Astrocyte (in vitro differentiated cells and primary cell): ENCODE measurements at regions not wholly inside any gene's neighbourhood (a gene's known extent, or its start where the extent isn't known, plus 50 kb on each side); places are given as distances from the start of the nearest gene placed in this dataset.

Experiments used
- DNase-seq: peaks from one replicate; pipeline ENCODE4 v3.0.0-alpha.2; 2010; ENCODE audit warnings: low read depth
- FAIRE-seq: peaks from 2 replicates; lab custom pipeline; 2011; peaks lifted over from hg19 to GRCh38; lab: Jason Lieb, UNC
- H2AFZ ChIP-seq: 2 replicates; pipeline ENCODE4 v1.6.0; 2012; ENCODE audit warnings: low read depth, low read length, inconsistent platforms
- H3K27ac ChIP-seq: 2 replicates; pipeline ENCODE4 v1.5.1; 2011; ENCODE audit warnings: low read depth, low read length, inconsistent platforms
- H3K27me3 ChIP-seq: 2 replicates; pipeline ENCODE4 v1.6.0; 2011; ENCODE audit warnings: low read length, inconsistent platforms; ENCODE audit not compliant: insufficient read depth
- H3K36me3 ChIP-seq: 2 replicates; pipeline ENCODE4 v1.5.1; 2011; ENCODE audit warnings: low read length, inconsistent platforms; ENCODE audit not compliant: insufficient read depth
- H3K4me1 ChIP-seq: 2 replicates; pipeline ENCODE4 v1.5.1; 2011; ENCODE audit warnings: low read length, inconsistent platforms; ENCODE audit not compliant: insufficient read depth
- H3K4me2 ChIP-seq: 2 replicates; pipeline ENCODE4 v1.6.0; 2012; ENCODE audit warnings: low read length, inconsistent platforms
- H3K4me3 ChIP-seq: 2 replicates; pipeline ENCODE4 v1.5.1; 2011; ENCODE audit warnings: low read depth, mild to moderate bottlenecking, low read length, inconsistent platforms; ENCODE audit not compliant: insufficient read depth
- H3K79me2 ChIP-seq: 2 replicates; pipeline ENCODE4 v1.6.0; 2012; ENCODE audit warnings: mild to moderate bottlenecking, low read length, inconsistent platforms; ENCODE audit not compliant: insufficient read depth
- H3K9ac ChIP-seq: 2 replicates; pipeline ENCODE4 v1.6.0; 2012; ENCODE audit warnings: mild to moderate bottlenecking, low read length, inconsistent platforms
- H3K9me3 ChIP-seq: 2 replicates; pipeline ENCODE4 v1.5.1; 2012; ENCODE audit warnings: low read depth, mild to moderate bottlenecking, low read length, inconsistent platforms; ENCODE audit not compliant: insufficient read depth
- H4K20me1 ChIP-seq: 2 replicates; pipeline ENCODE4 v1.6.0; 2012; ENCODE audit warnings: low read length, inconsistent platforms; ENCODE audit not compliant: insufficient read depth
- H3K27ac Mint-ChIP-seq: one replicate; pipeline ENCODE4 v1.8.0; 2021; ENCODE audit warnings: mild to moderate bottlenecking, mixed read lengths; ENCODE audit not compliant: unreplicated experiment
- H3K27me3 Mint-ChIP-seq: one replicate; pipeline ENCODE4 v1.8.0; 2021; ENCODE audit warnings: low read depth, mixed read lengths; ENCODE audit not compliant: unreplicated experiment
- H3K36me3 Mint-ChIP-seq: one replicate; pipeline ENCODE4 v1.8.0; 2021; ENCODE audit warnings: low read depth, mixed read lengths; ENCODE audit not compliant: unreplicated experiment
- H3K4me1 Mint-ChIP-seq: one replicate; pipeline ENCODE4 v1.8.0; 2021; ENCODE audit warnings: low read depth, mixed read lengths; ENCODE audit not compliant: unreplicated experiment
- H3K4me3 Mint-ChIP-seq: one replicate; pipeline ENCODE4 v1.8.0; 2021; ENCODE audit warnings: mild to moderate bottlenecking, moderate library complexity, mixed read lengths; ENCODE audit not compliant: unreplicated experiment
- H3K9me3 Mint-ChIP-seq: one replicate; pipeline ENCODE4 v1.8.0; 2021; ENCODE audit warnings: mild to moderate bottlenecking, mixed read lengths; ENCODE audit not compliant: unreplicated experiment
- EZH2 ChIP-seq: IDR thresholded peaks from 2 replicates; pipeline ENCODE4 v1.6.1; 2012; ENCODE audit warnings: mild to moderate bottlenecking, low read length, inconsistent platforms; ENCODE audit not compliant: insufficient read depth
- TF ChIP-seq, protein P1 (sequence below): IDR thresholded peaks from 2 replicates; pipeline ENCODE4 v1.5.1; 2011; ENCODE audit warnings: low read depth, mild to moderate bottlenecking, inconsistent platforms, low read length, moderate library complexity; ENCODE audit not compliant: insufficient read depth

DNA sequence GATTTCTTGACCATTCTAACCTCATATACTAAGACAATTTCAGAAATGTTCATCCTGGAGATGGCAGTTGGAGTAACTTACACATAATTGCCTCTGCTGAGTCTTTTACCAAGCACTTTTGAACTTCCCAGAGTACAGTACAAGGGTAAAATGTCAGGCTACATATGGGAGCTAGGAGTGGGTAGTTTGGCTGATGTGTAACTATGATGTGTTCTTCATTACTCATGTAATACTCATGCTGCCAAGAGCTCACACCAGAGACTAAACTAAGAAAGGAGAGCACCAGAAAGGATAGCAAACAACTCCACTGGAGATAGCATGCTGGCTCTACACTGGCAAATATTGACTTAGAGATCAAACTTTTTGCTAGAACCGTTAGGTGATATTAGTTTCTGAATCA lies 194.0 kb downstream of the PDGFRA start:
- no peaks in the 10 kb centered on the region for H3K9me3 ChIP-seq
- Mint-ChIP-seq H3K27ac (no peak overlapping the region), H3K4me1 (no peaks in the 10 kb centered on the region), H3K4me3 (no peak overlapping the region), H3K27me3 (no peaks in the 10 kb centered on the region), H3K36me3 (no peaks in the 10 kb centered on the region), H3K9me3 (peaks cover 5% of the 10 kb centered on the region)
- no peaks in the 10 kb centered on the region for H3K79me2 ChIP-seq
- H2AFZ ChIP-seq: no peak overlapping the region
- no peaks in the 10 kb centered on the region for H3K36me3 ChIP-seq
- FAIRE-seq (no peak), DNase-seq (peak; percentile 11)
- H3K4me2 ChIP-seq: no peak overlapping the region
- H3K4me1 ChIP-seq: no peaks in the 10 kb centered on the region
- no peak for TF ChIP-seq EZH2
- TF ChIP-seq, protein P1, sequence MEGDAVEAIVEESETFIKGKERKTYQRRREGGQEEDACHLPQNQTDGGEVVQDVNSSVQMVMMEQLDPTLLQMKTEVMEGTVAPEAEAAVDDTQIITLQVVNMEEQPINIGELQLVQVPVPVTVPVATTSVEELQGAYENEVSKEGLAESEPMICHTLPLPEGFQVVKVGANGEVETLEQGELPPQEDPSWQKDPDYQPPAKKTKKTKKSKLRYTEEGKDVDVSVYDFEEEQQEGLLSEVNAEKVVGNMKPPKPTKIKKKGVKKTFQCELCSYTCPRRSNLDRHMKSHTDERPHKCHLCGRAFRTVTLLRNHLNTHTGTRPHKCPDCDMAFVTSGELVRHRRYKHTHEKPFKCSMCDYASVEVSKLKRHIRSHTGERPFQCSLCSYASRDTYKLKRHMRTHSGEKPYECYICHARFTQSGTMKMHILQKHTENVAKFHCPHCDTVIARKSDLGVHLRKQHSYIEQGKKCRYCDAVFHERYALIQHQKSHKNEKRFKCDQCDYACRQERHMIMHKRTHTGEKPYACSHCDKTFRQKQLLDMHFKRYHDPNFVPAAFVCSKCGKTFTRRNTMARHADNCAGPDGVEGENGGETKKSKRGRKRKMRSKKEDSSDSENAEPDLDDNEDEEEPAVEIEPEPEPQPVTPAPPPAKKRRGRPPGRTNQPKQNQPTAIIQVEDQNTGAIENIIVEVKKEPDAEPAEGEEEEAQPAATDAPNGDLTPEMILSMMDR: no peak
- no peak overlapping the region for H3K9ac ChIP-seq
- no peaks in the 10 kb centered on the region for H4K20me1 ChIP-seq
- no peak overlapping the region for H3K4me3 ChIP-seq
- peaks cover under 1% of the 10 kb centered on the region for H3K27me3 ChIP-seq
- no peak overlapping the region for H3K27ac ChIP-seq

DNA sequence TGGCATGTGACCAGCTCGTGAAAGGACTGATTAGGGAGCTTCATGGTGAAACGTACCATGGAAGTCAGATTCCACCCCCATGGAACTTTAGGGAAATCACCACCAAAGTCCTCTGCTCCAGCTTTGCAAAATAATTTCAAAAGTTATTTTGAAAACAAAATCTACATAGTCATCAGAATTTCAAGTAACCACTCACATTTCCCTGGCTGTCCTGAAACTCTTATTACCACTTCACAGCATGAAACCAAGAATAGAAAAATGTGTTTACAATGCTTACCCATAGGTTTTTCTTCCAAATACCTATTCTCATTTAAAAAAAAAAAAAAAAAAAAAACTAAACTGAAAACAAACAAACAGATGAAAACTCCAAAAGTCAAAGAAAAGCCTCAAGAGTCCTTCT lies 198.7 kb downstream of the PDGFRA start:
- FAIRE-seq: no peak
- Mint-ChIP-seq H3K4me3 (no peak overlapping the region), H3K4me1 (no peaks in the 10 kb centered on the region), H3K36me3 (no peaks in the 10 kb centered on the region), H3K27ac (no peak overlapping the region), H3K9me3 (no peaks in the 10 kb centered on the region), H3K27me3 (no peaks in the 10 kb centered on the region)
- H3K9ac ChIP-seq: no peak overlapping the region
- H3K9me3 ChIP-seq: no peaks in the 10 kb centered on the region
- H3K36me3 ChIP-seq: no peaks in the 10 kb centered on the region
- H3K27ac ChIP-seq: no peak overlapping the region
- TF ChIP-seq EZH2: no peak
- TF ChIP-seq, protein P1: no peak
- H4K20me1 ChIP-seq: no peaks in the 10 kb centered on the region
- no peaks in the 10 kb centered on the region for H3K4me1 ChIP-seq
- H3K4me3 ChIP-seq: no peak overlapping the region
- H3K4me2 ChIP-seq: no peak overlapping the region
- no peak for DNase-seq
- peaks cover 4% of the 10 kb centered on the region for H3K27me3 ChIP-seq
- no peaks in the 10 kb centered on the region for H3K79me2 ChIP-seq
- no peak overlapping the region for H2AFZ ChIP-seq

DNA sequence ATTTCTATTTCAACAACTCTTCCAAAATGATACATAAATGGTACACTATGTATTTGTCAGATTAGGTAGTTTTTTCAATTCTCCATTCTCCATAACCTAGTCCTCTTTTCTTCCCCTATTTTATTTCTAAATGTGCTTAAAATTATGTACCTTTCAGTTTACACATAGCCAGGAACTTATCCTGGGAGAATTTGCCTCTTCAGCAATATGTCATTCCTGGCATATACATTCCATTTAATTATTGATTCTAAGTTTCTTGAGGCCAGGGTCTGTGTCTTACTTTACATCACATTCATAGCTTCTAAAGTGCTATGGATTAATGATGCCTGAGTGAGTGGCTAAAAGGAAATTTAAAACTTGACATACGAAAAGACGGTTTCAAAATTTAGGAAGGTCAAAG lies 199.8 kb downstream of the PDGFRA start:
- no peak overlapping the region for H3K4me3 Mint-ChIP-seq
- H3K9me3 Mint-ChIP-seq: no peaks in the 10 kb centered on the region
- no peaks in the 10 kb centered on the region for H3K9me3 ChIP-seq
- DNase-seq (no peak), FAIRE-seq (no peak)
- H3K79me2 ChIP-seq: no peaks in the 10 kb centered on the region
- no peak overlapping the region for H3K27ac ChIP-seq
- H4K20me1 ChIP-seq: no peaks in the 10 kb centered on the region
- no peaks in the 10 kb centered on the region for H3K36me3 ChIP-seq
- no peak overlapping the region for H3K9ac ChIP-seq
- H3K4me1 Mint-ChIP-seq: no peaks in the 10 kb centered on the region
- no peak overlapping the region for H2AFZ ChIP-seq
- H3K27me3 Mint-ChIP-seq: no peaks in the 10 kb centered on the region
- H3K4me1 ChIP-seq: no peaks in the 10 kb centered on the region
- no peaks in the 10 kb centered on the region for H3K36me3 Mint-ChIP-seq
- no peak for TF ChIP-seq EZH2
- TF ChIP-seq, protein P1: no peak
- H3K27me3 ChIP-seq: peaks cover 4% of the 10 kb centered on the region
- no peak overlapping the region for H3K4me2 ChIP-seq
- H3K4me3 ChIP-seq: no peak overlapping the region
- H3K27ac Mint-ChIP-seq: no peak overlapping the region
